Neural progenitor cell (in vitro differentiated cells): ENCODE measurements at regions not wholly inside any gene's neighbourhood (a gene's known extent, or its start where the extent isn't known, plus 50 kb on each side); places are given as distances from the start of the nearest gene placed in this dataset.

ENCODE experiments used
- CTCF ChIP-seq: fragments of 200-600 bp; sonication (generic); IDR thresholded peaks from 2 replicates; pipeline ENCODE4 v1.5.1; 2017; ENCODE audit warnings: antibody characterized with exemption, mild to moderate bottlenecking
- EZH2 ChIP-seq: fragments of 200-600 bp; sonication (generic); IDR thresholded peaks from 2 replicates; pipeline ENCODE4 v1.6.1; 2017; ENCODE audit warnings: antibody characterized with exemption, mild to moderate bottlenecking, moderate library complexity
- EZH2phosphoT487 ChIP-seq: fragments of 200-600 bp; sonication (generic); IDR thresholded peaks from 2 replicates; pipeline ENCODE4 v1.6.1; 2017; ENCODE audit warnings: antibody characterized with exemption

GRCh38 chr6:131460614-131461000 is 112.4 kb upstream of the ARG1 start:
- no peak for TF ChIP-seq CTCF
- no peak for TF ChIP-seq EZH2
- TF ChIP-seq EZH2phosphoT487: no peak
